GM21390 (cell line): ENCODE measurements at regions not wholly inside any gene's neighbourhood (a gene's known extent, or its start where the extent isn't known, plus 50 kb on each side); places are given as distances from the start of the nearest gene placed in this dataset.
"Not testable (repeated sequence)": the region's sequence is repeated elsewhere in the genome, so short reads cannot be mapped to it uniquely, and the experiment has no call there.

Source experiments
- ATAC-seq: cut with Tn5 transposase; IDR thresholded peaks from one replicate; pipeline ENCODE4 v1.9.1; 2021; ENCODE audit not compliant: unreplicated experiment

- no peak for ATAC-seq
Observed at GRCh38 chr10:121356183-121356582, 242.1 kb downstream of the FGFR2 start.

GRCh38 chr10:121357401-121357800 lies 240.8 kb downstream of the FGFR2 start:
- ATAC-seq: no peak

GRCh38 chr10:121362026-121362425 lies 236.2 kb downstream of the FGFR2 start:
- ATAC-seq: no peak

- no peak for ATAC-seq
Observed at GRCh38 chr10:121365566-121365965, 232.7 kb downstream of the FGFR2 start.

GRCh38 chr10:121368347-121369025 lies 229.8 kb downstream of the FGFR2 start:
- ATAC-seq: no peak

GRCh38 chr10:121369616-121370015 lies 228.6 kb downstream of the FGFR2 start:
- ATAC-seq: no peak

- no peak for ATAC-seq
Observed at GRCh38 chr10:121371836-121372235, 226.4 kb downstream of the FGFR2 start.

GRCh38 chr10:121373411-121373810 lies 224.8 kb downstream of the FGFR2 start:
- ATAC-seq: no peak

GRCh38 chr10:121374121-121374520 lies 224.1 kb downstream of the FGFR2 start:
- ATAC-seq: no peak

GRCh38 chr10:121375172-121375571 lies 223.1 kb downstream of the FGFR2 start:
- no peak for ATAC-seq

GRCh38 chr10:121378251-121378801 lies 219.9 kb downstream of the FGFR2 start:
- ATAC-seq: no peak

GRCh38 chr10:121379013-121379412 lies 219.2 kb downstream of the FGFR2 start:
- no peak for ATAC-seq

GRCh38 chr10:121380211-121380610 lies 218.0 kb downstream of the FGFR2 start:
- ATAC-seq: no peak

- ATAC-seq: not testable (repeated sequence)
Observed at GRCh38 chr10:121382029-121382520, 216.2 kb downstream of the FGFR2 start.

- no peak for ATAC-seq
Observed at GRCh38 chr10:121385136-121385535, 213.1 kb downstream of the FGFR2 start.

- ATAC-seq: no peak
Observed at GRCh38 chr10:121392657-121393056, 205.6 kb downstream of the FGFR2 start.

- ATAC-seq: no peak
Observed at GRCh38 chr10:121393522-121393921, 204.7 kb downstream of the FGFR2 start.

- not testable (repeated sequence) for ATAC-seq
Observed at GRCh38 chr10:121400507-121400906, 197.7 kb downstream of the FGFR2 start.

GRCh38 chr10:121403527-121403926 lies 194.7 kb downstream of the FGFR2 start:
- no peak for ATAC-seq

- ATAC-seq: no peak
Observed at GRCh38 chr10:121404611-121405010, 193.6 kb downstream of the FGFR2 start.

- no peak for ATAC-seq
Observed at GRCh38 chr10:121405096-121405495, 193.1 kb downstream of the FGFR2 start.

GRCh38 chr10:121405549-121405948 lies 192.7 kb downstream of the FGFR2 start:
- no peak for ATAC-seq

- no peak for ATAC-seq
Observed at GRCh38 chr10:121405953-121406352, 192.3 kb downstream of the FGFR2 start.
